ENCODE measurements at regions not wholly inside any gene's neighbourhood (a gene's known extent, or its start where the extent isn't known, plus 50 kb on each side); places are given as distances from the start of the nearest gene placed in this dataset.

DNA sequence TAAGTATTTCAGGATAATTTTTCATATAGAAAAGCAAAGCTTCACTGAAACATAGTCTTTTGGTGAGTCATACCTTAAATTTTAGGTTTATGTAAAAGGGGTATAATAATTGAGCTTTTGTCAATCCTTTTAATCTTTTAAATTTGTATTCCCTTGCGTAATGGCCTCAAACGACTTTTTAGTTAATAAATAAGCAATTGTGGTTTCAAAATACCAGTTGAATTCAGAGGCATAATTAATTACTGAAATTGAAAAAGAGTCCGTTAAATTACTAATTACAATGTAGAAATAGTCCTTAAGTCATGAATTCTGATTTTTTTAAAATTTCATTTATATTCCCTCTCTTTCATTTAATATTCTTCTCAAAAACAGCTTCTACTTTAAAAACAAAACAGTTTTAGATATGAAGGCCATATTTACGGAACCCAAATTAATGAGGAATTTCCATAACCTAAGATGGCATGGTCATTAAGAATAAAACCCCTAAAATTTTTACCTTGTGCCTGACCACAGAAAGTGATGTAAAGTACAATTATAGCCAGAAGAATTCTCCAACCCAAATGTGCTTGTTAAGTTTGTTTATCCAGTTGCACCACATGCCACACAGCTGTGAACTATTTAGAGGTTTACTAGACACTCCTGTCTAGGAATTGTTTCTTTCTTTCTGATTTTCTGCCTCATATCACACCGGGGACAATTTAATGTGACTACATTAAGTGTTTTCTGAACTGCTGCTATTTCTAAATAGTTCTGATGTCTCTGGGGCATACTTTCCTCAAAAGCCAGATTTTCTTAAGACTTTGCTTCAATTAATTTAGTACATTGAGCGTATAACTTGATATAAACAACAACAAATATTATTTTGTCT lies 60.7 kb upstream of the ITGA4 start:
- no peak for DNase-seq
- intact Hi-C loops (cut with DNase I) = no loop called here

- intact Hi-C loops (cut with DNase I) = no loop called here
- no peak for DNase-seq
Observed at GRCh38 chr2:181397331-181397730, 59.9 kb upstream of the ITGA4 start.

GRCh38 chr2:181398000-181398399 lies 59.2 kb upstream of the ITGA4 start:
- intact Hi-C loops (cut with DNase I) = no loop called here
- DNase-seq = no peak

DNA sequence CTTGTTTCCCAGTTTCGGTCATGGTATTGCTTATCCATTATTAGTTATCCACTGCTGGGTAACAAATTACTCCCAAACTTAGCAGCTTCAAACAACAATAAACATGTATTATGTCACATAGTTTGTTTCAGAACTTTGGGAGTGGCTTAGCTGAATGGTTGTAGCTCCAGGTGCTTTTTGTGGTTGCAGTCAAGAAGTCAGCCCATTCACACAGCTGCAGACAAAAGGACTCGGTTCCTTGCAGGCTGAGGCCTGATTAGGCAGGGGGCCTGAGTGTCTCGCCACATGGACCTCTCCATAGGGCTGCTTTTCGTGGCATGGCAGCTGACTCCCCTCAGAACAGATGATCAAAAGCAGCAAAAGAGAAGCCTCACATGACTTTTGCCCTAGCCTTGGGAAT lies 58.2 kb upstream of the ITGA4 start:
- intact Hi-C loops (cut with DNase I) = no loop called here
- DNase-seq = no peak

GRCh38 chr2:181404472-181404871 lies 52.7 kb upstream of the ITGA4 start:
- no peak for DNase-seq
- intact Hi-C loops (cut with DNase I) = no loop called here

GRCh38 chr2:181407171-181407570 lies 50.0 kb upstream of the ITGA4 start:
- no peak for DNase-seq
- intact Hi-C loops (cut with DNase I) = no loop called here
